WTC11 (cell line): ENCODE measurements at regions not wholly inside any gene's neighbourhood (a gene's known extent, or its start where the extent isn't known, plus 50 kb on each side); places are given as distances from the start of the nearest gene placed in this dataset.

ENCODE experiments used
- ATF2 ChIP-seq: sonication (generic); formaldehyde crosslinking; IDR thresholded peaks from 2 replicates; pipeline ENCODE4 v1.8.1; 2022; ENCODE audit warnings: low read depth, missing genetic modification reagents, borderline replicate concordance
- CTCF ChIP-seq: fragments of 200-600 bp; IDR thresholded peaks from 2 replicates; pipeline ENCODE4 v1.8.0; 2022; ENCODE audit warnings: antibody characterized with exemption
- E2F1 ChIP-seq: sonication (generic); formaldehyde crosslinking; IDR thresholded peaks from 2 replicates; pipeline ENCODE4 v1.8.0; 2022; ENCODE audit warnings: mild to moderate bottlenecking, missing genetic modification reagents
- ESRRA ChIP-seq: sonication (generic); formaldehyde crosslinking; IDR thresholded peaks from 2 replicates; pipeline ENCODE4 v1.8.1; 2022; ENCODE audit warnings: mild to moderate bottlenecking, missing genetic modification reagents, borderline replicate concordance
- IRF2 ChIP-seq: sonication (generic); formaldehyde crosslinking; IDR thresholded peaks from 2 replicates; pipeline ENCODE4 v1.8.0; 2022; ENCODE audit warnings: low read depth, missing genetic modification reagents, borderline replicate concordance
- MYBL2 ChIP-seq: sonication (generic); formaldehyde crosslinking; IDR thresholded peaks from 2 replicates; pipeline ENCODE4 v1.8.1; 2023; ENCODE audit warnings: mild to moderate bottlenecking, moderate library complexity, missing genetic modification reagents
- NR1H2 ChIP-seq: sonication (generic); formaldehyde crosslinking; IDR thresholded peaks from 2 replicates; pipeline ENCODE4 v1.9.0; 2021; ENCODE audit warnings: mild to moderate bottlenecking, moderate library complexity, missing genetic modification reagents
- PRDM15 ChIP-seq: sonication (generic); formaldehyde crosslinking; IDR thresholded peaks from 2 replicates; pipeline ENCODE4 v1.8.0; 2022; ENCODE audit warnings: missing genetic modification reagents
- RELA ChIP-seq: sonication (generic); formaldehyde crosslinking; IDR thresholded peaks from 2 replicates; pipeline ENCODE4 v1.8.1; 2022; ENCODE audit warnings: missing genetic modification reagents, mild to moderate bottlenecking, borderline replicate concordance
- ZBTB21 ChIP-seq: sonication (generic); formaldehyde crosslinking; IDR thresholded peaks from 2 replicates; pipeline ENCODE4 v1.8.1; 2023; ENCODE audit warnings: mild to moderate bottlenecking, missing genetic modification reagents, borderline replicate concordance
- ZNF232 ChIP-seq: sonication (generic); formaldehyde crosslinking; IDR thresholded peaks from 2 replicates; pipeline ENCODE4 v1.8.0; 2022; ENCODE audit warnings: mild to moderate bottlenecking, missing genetic modification reagents
- TF ChIP-seq, protein P1 (sequence below): sonication (generic); formaldehyde crosslinking; IDR thresholded peaks from 2 replicates; pipeline ENCODE4 v1.8.0; 2023; ENCODE audit warnings: missing genetic modification reagents, mild to moderate bottlenecking, borderline replicate concordance
- TF ChIP-seq, protein P2 (sequence below): sonication (generic); formaldehyde crosslinking; IDR thresholded peaks from 2 replicates; pipeline ENCODE4 v1.8.1; 2023; ENCODE audit warnings: mild to moderate bottlenecking, missing genetic modification reagents
- TF ChIP-seq, protein P3 (sequence below): fragments of 250-450 bp; sonication (Bioruptor Pico); IDR thresholded peaks from 2 replicates; pipeline ENCODE4 v1.9.0; 2021; ENCODE audit warnings: mild to moderate bottlenecking, borderline replicate concordance

DNA sequence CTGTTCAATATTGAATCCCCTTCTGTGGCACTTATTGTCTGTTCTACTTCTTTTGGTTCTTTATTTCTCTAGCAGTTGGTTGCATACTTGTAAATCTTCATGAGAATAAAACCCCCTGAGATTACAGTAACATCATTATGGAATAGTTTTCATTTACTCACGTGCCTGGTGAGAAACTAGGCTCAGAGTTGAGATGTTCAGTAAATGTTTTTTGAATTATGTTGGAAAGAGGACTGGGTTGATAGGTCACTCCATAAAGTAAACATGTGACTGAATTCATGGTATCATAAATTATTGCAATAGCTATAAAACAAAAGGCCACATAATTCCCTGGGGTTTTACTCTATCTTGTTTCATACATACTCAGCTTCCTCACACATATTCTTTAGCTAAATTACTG, 174.2 kb upstream of the C9orf72 start:
- TF ChIP-seq IRF2 (CRISPR knock-in tag) (no peak), RELA (CRISPR knock-in tag) (no peak), PRDM15 (no peak), CTCF (no peak), ESRRA (CRISPR knock-in tag) (no peak), NR1H2 (CRISPR knock-in tag) (no peak), ATF2 (CRISPR knock-in tag) (no peak), E2F1 (no peak), MYBL2 (CRISPR knock-in tag) (no peak), ZNF232 (CRISPR knock-in tag) (no peak), ZBTB21 (CRISPR knock-in tag) (no peak)
- TF ChIP-seq, protein P1, sequence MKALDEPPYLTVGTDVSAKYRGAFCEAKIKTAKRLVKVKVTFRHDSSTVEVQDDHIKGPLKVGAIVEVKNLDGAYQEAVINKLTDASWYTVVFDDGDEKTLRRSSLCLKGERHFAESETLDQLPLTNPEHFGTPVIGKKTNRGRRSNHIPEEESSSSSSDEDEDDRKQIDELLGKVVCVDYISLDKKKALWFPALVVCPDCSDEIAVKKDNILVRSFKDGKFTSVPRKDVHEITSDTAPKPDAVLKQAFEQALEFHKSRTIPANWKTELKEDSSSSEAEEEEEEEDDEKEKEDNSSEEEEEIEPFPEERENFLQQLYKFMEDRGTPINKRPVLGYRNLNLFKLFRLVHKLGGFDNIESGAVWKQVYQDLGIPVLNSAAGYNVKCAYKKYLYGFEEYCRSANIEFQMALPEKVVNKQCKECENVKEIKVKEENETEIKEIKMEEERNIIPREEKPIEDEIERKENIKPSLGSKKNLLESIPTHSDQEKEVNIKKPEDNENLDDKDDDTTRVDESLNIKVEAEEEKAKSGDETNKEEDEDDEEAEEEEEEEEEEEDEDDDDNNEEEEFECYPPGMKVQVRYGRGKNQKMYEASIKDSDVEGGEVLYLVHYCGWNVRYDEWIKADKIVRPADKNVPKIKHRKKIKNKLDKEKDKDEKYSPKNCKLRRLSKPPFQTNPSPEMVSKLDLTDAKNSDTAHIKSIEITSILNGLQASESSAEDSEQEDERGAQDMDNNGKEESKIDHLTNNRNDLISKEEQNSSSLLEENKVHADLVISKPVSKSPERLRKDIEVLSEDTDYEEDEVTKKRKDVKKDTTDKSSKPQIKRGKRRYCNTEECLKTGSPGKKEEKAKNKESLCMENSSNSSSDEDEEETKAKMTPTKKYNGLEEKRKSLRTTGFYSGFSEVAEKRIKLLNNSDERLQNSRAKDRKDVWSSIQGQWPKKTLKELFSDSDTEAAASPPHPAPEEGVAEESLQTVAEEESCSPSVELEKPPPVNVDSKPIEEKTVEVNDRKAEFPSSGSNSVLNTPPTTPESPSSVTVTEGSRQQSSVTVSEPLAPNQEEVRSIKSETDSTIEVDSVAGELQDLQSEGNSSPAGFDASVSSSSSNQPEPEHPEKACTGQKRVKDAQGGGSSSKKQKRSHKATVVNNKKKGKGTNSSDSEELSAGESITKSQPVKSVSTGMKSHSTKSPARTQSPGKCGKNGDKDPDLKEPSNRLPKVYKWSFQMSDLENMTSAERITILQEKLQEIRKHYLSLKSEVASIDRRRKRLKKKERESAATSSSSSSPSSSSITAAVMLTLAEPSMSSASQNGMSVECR (CRISPR knock-in tag): no peak
- TF ChIP-seq, protein P2, sequence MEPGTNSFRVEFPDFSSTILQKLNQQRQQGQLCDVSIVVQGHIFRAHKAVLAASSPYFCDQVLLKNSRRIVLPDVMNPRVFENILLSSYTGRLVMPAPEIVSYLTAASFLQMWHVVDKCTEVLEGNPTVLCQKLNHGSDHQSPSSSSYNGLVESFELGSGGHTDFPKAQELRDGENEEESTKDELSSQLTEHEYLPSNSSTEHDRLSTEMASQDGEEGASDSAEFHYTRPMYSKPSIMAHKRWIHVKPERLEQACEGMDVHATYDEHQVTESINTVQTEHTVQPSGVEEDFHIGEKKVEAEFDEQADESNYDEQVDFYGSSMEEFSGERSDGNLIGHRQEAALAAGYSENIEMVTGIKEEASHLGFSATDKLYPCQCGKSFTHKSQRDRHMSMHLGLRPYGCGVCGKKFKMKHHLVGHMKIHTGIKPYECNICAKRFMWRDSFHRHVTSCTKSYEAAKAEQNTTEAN (CRISPR knock-in tag): no peak
- TF ChIP-seq, protein P3, sequence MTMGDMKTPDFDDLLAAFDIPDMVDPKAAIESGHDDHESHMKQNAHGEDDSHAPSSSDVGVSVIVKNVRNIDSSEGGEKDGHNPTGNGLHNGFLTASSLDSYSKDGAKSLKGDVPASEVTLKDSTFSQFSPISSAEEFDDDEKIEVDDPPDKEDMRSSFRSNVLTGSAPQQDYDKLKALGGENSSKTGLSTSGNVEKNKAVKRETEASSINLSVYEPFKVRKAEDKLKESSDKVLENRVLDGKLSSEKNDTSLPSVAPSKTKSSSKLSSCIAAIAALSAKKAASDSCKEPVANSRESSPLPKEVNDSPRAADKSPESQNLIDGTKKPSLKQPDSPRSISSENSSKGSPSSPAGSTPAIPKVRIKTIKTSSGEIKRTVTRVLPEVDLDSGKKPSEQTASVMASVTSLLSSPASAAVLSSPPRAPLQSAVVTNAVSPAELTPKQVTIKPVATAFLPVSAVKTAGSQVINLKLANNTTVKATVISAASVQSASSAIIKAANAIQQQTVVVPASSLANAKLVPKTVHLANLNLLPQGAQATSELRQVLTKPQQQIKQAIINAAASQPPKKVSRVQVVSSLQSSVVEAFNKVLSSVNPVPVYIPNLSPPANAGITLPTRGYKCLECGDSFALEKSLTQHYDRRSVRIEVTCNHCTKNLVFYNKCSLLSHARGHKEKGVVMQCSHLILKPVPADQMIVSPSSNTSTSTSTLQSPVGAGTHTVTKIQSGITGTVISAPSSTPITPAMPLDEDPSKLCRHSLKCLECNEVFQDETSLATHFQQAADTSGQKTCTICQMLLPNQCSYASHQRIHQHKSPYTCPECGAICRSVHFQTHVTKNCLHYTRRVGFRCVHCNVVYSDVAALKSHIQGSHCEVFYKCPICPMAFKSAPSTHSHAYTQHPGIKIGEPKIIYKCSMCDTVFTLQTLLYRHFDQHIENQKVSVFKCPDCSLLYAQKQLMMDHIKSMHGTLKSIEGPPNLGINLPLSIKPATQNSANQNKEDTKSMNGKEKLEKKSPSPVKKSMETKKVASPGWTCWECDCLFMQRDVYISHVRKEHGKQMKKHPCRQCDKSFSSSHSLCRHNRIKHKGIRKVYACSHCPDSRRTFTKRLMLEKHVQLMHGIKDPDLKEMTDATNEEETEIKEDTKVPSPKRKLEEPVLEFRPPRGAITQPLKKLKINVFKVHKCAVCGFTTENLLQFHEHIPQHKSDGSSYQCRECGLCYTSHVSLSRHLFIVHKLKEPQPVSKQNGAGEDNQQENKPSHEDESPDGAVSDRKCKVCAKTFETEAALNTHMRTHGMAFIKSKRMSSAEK (CRISPR knock-in tag): no peak
